CMK (cell line): ENCODE measurements at regions not wholly inside any gene's neighbourhood (a gene's known extent, or its start where the extent isn't known, plus 50 kb on each side); places are given as distances from the start of the nearest gene placed in this dataset.

Source experiments
- DNase-seq: peaks from one replicate; pipeline ENCODE4 v3.0.0-alpha.2; 2010; ENCODE audit warnings: low read depth

DNA sequence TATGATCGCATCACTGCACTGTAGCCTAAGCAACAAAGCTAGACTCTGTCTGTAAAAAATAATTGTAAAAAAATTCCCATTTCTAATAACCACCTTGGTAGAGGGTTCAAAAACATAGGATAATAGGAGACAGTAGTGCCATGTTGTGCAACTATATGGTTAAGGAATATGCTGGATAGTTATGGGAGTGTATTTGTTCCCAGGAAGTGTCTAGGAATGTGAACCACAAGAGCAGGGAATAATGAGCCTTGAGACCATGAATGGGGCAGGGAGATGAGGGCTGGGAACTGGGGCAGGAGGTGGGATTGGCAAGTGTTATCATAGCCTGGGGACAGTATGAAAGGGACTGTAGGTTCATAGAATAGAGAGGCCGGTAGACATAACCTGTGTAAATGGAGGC is 50.4 kb downstream of the RUSC2 start:
- no peak for DNase-seq

DNA sequence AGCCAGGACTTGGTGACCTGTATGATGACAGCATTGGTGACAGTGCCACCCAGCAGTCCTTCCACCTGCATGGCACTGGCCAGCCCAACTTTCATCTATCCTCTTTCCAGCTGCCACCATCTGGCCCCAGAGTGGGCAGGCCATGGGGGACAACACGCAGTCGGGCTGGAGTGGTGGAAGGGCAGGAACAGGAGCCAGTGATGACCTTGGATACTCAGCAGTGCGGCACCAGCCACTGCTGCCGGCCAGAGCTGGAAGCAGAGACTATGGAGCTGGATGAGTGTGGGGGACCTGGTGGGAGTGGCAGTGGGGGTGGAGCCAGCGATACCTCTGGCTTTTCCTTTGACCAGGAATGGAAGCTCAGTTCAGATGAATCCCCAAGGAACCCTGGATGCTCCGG is 56.9 kb downstream of the RUSC2 start:
- no peak for DNase-seq

DNA sequence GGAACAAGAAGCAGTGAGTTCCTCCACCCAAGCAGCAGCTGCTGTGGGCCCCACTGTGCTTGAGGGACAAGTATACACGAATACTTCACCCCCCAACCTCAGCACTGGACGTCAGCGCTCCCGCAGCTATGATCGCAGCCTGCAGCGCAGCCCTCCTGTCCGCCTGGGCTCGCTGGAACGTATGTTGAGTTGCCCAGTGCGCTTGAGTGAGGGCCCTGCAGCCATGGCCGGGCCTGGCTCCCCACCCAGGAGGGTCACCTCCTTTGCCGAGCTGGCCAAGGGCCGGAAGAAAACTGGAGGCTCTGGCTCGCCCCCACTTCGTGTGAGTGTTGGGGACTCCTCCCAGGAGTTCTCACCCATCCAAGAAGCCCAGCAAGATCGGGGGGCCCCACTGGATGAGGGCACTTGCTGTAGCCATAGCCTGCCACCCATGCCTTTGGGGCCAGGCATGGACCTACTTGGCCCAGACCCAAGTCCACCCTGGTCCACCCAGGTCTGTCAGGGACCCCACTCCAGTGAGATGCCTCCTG is 57.1 kb upstream of the TESK1 start:
- DNase-seq = no peak

DNA sequence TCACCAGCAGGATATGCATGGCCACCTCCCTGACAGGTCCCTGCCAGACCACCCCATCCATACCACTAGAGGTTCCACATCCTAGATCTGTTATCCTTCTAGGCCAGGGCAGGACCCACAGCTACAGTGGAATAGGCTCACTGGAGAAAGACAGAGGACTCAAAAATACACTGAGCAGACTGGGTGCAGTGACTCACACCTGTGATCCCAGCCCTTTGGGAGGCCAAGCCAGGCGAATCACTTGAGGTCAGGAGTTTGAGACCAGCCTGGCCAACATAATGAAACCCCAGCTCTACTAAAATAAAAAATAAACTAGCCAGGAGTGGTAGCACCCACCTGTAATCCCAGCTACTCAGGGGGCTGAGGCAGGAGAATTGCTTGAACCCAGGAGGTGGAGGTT is 56.5 kb upstream of the TESK1 start:
- DNase-seq = no peak

DNA sequence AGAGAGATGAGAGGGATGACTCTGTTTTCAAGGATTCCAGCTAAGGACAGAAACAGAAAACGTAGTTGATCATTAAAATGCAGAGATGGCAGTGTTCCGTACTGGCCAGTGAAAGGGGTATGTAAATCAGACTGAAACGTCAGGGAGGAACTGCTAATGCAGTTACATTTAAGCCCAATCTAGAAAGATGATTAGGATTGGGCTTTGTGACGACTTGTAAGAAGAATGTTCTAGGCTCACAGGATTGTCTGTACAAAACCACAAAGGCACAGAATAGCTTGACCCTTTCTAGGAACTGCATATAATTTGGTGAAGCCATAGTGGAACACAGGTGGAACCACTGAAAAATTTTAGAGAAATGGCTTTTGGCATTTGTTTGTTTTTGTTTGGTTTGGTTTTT is 55.6 kb upstream of the TESK1 start:
- no peak for DNase-seq

DNA sequence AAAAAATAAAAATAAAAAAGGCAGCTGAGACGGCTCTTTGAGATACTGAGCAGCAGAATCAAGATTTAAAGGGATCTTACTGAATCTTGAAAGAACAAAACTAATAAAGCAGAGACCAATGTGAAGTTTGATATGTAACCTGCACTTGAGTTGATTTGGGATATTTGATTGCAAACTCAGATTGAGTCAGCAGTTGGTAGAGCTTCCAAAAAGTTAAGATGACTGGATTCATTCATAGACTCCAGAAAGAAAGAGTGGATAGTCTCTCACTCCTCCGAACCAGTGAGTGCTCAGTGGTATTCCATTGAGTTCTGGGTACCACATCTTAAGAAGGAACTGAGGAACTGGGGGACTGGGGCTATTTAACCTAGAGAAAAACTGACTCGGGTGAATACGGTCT is 52.7 kb upstream of the TESK1 start:
- no peak for DNase-seq

DNA sequence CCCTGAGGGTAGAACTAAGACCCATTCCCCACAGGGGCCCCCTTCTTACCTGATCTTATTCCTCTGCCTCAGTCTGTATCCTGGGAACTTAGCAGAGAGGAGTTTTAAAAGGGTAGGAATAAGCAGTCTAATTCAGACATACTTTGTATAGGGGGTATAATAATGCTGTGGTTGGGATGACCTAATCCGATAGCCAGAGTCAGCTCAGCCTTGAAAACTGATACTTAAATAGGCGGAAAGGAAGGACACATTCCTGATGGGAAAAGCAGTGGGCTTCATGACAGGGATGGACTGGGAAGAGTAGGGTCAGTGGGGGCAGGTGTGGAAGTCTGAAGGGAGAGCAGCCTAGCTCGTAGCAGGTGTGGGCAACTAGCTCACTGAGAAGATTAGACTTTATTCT is 52.2 kb upstream of the TESK1 start:
- no peak for DNase-seq

DNA sequence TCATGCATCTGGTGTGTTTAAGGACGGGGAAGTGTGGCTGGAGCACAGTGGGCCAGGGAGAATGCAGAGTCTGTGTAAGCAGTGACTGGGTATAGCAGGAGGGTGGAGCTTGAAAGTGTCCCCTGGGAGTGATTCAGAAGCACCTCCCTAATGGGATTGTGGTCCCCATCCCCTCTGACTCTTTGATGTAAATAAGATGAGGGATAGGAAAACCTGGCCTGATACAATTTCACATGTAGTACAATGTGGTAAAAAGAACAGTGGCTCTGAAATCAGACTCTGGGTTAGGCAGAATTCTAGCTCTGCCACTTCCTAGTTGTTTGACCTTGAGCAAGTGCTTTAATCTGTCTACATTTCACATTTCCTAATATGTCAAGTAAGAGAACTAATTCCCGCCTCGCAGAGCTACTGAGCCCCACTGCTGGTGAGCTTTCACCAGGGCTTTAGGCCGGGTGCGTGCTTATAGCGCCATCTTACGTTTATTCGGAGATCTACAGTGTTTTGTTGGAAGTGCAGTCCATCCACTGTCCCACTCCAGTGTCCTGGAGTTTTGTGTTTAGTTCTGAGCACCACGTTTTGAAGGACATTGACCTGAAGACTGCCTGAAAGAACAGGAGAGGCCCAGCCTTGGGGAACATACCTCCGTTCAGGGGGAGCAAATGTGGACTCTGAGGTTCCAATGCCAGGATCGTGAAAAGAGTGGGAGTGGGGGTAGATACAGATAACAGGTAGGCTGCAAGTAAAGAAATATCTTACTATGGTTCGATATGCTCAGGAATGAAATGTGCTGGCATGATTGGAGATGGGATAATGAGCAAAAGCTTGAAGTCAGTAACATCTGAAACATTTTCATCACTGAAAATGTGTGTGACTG is 51.2 kb upstream of the TESK1 start:
- DNase-seq = peak; percentile 12

DNA sequence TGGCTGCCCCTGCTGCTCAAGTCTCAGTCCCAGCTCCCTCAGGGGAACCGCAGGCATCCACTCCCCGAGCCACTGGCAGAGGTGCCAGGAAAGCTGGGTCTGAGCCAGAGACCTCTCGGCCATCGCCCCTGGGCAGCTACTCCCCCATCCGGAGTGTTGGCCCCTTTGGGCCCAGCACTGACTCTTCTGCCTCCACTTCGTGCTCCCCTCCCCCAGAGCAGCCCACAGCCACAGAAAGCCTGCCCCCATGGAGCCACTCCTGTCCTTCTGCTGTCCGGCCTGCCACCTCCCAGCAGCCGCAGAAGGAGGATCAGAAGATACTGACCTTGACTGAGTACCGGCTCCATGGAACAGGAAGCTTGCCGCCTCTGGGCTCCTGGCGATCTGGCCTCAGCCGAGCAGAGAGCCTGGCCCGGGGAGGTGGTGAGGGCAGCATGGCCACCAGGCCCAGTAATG is 49.8 kb upstream of the TESK1 start:
- no peak for DNase-seq
